ENCODE measurements at regions not wholly inside any gene's neighbourhood (a gene's known extent, or its start where the extent isn't known, plus 50 kb on each side); places are given as distances from the start of the nearest gene placed in this dataset.

DNA sequence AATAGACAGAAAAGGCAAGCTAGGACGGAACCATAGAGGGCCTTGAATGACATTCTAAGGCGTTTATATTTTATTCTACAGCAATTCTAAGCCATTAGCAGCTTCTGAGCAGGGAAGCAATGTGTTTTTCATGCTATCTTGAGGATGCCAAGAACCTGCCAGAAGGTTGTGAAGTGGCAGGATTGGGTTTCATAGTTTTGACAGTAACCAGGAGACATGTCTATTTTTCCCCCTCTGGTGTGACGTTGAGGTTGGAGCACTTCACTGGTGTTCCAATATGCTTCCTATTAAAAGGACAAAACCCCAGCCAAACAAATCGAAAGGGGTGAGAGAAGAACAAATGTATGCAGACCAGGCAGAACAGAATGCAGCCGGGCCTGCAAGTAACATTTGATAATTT lies 148.2 kb downstream of the SPATA19 start:
- TF ChIP-seq, protein P1, sequence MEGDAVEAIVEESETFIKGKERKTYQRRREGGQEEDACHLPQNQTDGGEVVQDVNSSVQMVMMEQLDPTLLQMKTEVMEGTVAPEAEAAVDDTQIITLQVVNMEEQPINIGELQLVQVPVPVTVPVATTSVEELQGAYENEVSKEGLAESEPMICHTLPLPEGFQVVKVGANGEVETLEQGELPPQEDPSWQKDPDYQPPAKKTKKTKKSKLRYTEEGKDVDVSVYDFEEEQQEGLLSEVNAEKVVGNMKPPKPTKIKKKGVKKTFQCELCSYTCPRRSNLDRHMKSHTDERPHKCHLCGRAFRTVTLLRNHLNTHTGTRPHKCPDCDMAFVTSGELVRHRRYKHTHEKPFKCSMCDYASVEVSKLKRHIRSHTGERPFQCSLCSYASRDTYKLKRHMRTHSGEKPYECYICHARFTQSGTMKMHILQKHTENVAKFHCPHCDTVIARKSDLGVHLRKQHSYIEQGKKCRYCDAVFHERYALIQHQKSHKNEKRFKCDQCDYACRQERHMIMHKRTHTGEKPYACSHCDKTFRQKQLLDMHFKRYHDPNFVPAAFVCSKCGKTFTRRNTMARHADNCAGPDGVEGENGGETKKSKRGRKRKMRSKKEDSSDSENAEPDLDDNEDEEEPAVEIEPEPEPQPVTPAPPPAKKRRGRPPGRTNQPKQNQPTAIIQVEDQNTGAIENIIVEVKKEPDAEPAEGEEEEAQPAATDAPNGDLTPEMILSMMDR (conservative IDR thresholded peaks at IDR 0.05; ENCODE audit: low read depth, low read length), result no peak
- TF ChIP-seq FOS (IDR thresholded peaks at IDR 0.05; ENCODE audit: low read depth, low read length) (no peak), MAFK (IDR thresholded peaks at IDR 0.05; ENCODE audit: low read depth, low read length) (no peak), RAD21 (IDR thresholded peaks at IDR 0.05; ENCODE audit: low read length) (no peak), RCOR1 (IDR thresholded peaks at IDR 0.05; ENCODE audit: insufficient replicate concordance, low read length) (no peak), POLR2A (IDR thresholded peaks at IDR 0.05; ENCODE audit: low read depth, low read length) (no peak), RFX5 (IDR thresholded peaks at IDR 0.05; ENCODE audit: low read depth, low read length) (no peak), MAZ (IDR thresholded peaks at IDR 0.05; ENCODE audit: borderline replicate concordance, low read depth, low read length) (no peak), MXI1 (IDR thresholded peaks at IDR 0.05; ENCODE audit: borderline replicate concordance, low read depth, low read length) (no peak), CEBPB (IDR thresholded peaks at IDR 0.05; ENCODE audit: low read depth, low read length) (no peak), SMC3 (IDR thresholded peaks at IDR 0.05; ENCODE audit: low read depth, low read length) (no peak), CHD1 (IDR thresholded peaks at IDR 0.05; ENCODE audit: low read depth, low read length) (no peak), BHLHE40 (IDR thresholded peaks at IDR 0.05; ENCODE audit: low read depth, low read length) (no peak), USF2 (IDR thresholded peaks at IDR 0.05; ENCODE audit: low read depth, low read length) (no peak)
